Inflammatory macrophage (primary cell): ENCODE measurements at regions not wholly inside any gene's neighbourhood (a gene's known extent, or its start where the extent isn't known, plus 50 kb on each side); places are given as distances from the start of the nearest gene placed in this dataset.
"Not testable (repeated sequence)": the region's sequence is repeated elsewhere in the genome, so short reads cannot be mapped to it uniquely, and the experiment has no call there.

ENCODE experiments used
- DNase-seq, 2 donors: peaks; one replicate each; pipeline ENCODE4 v3.0.0-alpha.2; 2020 to 2022

DNA sequence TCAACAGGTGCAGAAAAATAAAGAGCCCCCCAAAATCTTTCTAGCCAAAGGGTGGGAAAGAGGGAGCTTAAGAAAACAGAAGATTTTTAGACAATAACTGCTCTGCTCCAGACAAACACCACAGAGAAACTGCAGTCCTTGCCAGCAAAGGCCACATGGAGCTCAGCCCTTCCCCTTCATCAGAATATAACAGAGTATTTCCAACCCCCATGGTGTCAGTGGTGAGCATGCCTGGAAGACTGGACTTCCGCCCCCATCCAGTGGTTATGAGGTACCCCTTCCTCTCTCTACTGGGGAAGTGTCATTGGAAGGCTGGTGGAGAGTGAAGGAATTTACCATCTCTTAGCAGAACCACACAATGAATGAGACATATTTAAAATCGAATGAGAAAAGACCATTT, 1007.3 kb upstream of the CELF2 start:
- no peak for DNase-seq

DNA sequence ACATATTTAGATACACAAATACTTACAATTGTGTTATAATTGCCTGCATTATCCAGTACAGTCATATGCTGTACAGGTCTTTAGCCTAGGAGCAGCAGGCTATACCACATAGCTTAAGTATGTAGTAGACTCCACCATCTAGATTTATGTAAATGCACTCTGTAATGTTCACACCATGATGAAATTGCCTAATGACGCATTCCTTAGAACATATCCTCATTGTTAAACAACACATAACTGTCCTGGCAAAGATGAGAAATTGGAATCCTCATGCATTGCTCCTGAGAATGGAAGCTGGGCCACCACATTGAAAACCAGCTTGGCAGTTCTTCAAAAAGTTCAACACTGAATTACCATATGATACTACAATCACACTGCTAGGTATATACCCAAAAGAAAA, 1002.8 kb upstream of the CELF2 start:
- no peak for DNase-seq

DNA sequence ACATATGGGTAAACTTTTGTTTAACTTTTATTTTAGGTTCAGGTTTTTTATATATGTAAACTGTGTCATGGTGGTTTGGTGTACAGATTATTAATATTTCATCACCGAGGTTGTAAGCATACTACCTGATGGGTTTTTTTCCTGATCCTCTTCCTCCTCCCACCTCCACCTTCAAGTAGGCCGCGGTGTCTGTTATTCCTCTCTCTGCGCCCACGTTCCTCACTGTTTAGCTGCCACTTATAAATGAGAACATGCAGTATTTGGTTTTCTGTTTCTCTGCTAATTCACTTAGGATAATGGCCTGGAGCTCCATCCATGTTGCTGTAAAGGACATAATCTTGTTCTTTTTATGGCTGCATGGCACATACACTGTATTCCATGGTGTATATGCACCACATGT, 1000.0 kb upstream of the CELF2 start:
- DNase-seq, result no peak

DNA sequence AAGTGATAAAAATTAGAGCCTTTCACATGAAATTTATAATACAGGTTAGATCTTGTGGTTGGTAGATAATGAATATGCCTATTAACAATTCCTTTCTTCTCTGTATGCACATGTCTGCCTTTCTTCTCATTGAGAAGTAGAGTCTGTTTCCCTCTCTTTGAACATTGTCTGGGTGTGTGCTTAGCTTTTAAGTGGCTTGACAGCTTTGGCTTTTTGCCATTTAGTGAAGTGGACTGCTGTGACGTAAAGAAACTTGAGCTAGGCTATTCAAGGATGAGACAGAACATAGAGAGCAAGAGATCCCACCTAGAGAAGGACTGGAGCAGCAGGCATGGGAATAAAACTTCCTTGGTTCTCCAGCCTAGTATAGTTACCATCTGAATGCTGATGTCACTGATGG, 996.7 kb upstream of the CELF2 start:
- DNase-seq, result no peak

DNA sequence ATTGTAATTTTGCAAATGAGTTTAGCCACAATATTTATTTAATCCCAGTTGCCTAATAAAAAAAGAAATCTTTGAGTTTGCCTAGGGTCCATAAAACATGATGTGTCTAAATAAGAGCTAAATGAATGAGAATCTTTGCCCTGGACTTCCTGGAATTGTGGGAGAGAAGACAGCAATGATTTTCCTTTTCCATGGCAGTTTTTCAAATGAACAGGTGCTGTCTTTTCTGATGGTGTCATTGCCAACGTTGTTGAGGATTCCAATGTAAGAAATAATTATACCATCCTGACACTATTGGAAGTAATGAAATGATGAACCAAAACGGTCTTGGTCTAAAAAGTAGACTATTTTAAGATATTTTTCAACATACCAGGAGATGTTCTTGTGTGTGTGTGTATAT, 984.7 kb upstream of the CELF2 start:
- no peak for DNase-seq

DNA sequence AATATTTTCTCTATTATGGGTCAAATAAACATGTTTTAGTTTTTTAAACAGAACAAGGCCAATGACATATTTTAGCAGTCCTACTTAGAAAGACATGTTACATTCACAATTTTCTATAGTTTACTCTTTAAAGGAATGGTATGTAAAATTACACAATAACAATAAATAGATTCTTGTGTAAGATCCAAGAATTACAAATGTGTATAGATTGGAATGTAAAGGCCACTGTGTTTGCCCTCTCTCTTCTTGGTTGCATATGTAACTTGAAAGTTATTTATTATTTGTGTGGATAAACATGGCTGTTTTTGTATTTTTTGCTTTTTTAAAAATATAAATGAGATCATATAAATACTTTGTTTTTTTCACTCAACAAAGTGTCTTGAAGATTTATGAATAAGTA, 979.3 kb upstream of the CELF2 start:
- DNase-seq, result no peak

DNA sequence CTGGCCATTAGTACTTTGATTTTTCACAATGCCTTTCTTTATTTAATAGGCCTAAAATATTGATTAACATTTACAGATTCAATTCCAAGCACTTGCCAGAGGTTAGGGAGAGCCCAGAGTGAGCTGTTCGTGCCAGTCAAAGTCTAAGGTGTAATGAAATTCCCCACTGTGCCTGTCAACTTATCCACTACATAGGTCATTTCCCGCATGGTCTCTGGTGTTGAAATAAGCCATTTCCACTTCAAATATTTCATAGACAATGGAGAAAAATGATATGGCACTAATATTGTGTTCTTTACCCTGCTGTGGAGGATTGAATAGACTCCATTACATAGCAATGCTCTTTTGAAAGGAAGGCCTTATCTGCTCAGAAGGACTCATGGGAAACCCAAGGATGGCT, 978.1 kb upstream of the CELF2 start:
- no peak for DNase-seq

DNA sequence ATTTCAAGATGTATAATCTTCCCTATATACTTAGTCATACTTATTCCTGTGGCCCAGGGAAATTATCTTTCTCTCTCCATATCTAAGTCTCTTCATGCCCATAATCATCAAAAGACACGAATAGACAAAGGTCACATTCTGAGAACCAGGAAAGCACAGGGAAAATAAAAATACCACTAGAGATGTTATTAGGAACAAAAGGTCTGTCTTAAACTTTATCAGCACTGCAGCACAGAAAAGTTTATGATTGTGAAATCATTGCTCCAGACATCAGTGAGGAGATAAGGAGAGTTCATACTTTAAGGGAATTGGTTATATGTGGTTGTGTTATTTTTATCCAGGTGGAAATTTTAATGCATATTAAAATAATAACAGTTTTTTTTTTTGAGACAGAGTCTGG, 974.6 kb upstream of the CELF2 start:
- no peak for DNase-seq

DNA sequence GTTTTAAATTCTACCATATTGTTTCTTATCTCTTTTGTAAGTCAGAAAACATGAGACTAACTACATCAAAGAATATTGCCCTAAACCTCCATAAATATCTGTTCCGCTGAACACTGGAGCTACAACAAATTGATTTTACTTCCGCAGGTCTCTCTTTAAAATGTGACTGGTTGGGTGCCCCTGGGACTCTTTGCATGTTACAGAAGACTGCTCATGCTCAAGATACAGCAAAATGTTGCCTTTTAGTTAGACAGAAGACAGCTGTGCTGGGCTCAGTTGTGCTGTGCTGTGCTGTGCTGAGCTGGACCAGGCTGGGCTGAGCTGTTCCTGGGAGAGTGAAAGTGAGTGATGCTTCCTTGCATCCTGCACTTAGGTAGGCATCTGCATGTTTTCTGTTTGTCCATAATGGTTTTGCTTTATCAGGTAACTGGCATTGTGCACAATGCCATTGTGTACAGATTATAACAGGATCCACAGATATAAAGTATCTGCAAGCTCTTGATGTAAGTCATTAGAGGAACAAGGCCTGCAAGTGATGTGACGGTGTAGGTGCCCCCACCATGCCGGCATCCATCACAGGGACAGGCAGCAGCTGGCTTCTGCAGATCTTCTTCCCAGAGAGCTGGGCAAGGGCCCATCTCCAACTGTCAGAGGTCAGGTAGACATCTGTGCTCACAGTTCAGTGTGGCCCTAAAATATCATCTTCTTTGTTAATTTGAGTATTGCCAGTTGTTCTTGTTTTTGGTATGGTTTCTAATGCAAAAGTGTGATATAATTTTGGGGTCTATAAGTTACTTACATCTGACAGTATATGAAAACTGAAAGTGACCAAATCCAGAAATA, 972.5 kb upstream of the CELF2 start:
- DNase-seq, result no peak

DNA sequence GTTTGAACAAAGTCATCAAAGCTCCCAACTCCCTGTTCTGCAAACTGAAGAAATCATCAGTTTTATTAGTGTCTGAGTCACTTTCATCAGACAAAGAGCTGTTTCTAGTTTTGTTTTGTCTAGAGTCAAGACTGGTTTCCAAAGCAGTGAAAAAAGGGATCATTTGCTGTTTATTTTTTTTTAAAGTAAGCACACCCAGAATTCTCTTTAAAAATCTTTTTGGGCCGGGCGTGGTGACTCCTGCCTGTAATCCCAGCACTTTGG, 972.0 kb upstream of the CELF2 start:
- no peak for DNase-seq

DNA sequence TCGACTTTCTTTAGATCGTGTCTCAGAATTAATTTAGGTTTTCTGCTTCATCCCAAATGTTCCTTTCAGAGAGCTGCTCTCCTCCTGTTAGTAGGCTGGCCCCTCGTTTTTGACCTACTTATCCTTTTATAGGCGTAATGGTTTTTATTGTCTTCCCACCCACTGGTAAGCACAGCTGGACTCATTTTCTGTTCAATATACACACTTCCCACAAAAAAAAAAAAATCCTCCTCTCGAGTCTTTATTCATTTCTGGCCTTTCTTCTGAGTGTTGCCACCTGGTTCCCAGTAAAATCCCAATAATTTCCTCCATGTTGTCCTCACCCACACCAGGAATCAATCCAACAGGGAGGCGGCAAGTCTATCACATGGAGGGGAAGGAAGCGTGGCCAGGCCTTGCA, 970.2 kb upstream of the CELF2 start:
- DNase-seq, result no peak

DNA sequence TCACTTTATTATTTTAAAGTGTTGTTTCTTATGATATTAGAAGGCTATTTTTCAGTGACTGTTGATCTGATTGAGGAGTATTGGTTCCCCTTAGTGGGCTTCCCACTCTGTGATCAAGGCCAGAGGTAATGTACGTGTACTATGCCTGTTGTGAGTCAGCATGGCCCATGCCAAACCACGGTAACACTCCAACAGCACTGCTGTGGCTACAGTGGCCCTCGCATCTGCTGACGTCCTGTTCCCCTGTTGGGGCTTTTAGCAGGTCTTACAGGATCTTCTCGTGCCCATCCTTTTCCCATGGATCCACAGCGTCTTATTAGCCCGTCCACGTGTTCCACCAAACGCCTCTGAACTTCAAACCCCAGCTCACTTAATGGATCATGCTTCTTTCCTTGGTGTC, 964.6 kb upstream of the CELF2 start:
- no peak for DNase-seq

DNA sequence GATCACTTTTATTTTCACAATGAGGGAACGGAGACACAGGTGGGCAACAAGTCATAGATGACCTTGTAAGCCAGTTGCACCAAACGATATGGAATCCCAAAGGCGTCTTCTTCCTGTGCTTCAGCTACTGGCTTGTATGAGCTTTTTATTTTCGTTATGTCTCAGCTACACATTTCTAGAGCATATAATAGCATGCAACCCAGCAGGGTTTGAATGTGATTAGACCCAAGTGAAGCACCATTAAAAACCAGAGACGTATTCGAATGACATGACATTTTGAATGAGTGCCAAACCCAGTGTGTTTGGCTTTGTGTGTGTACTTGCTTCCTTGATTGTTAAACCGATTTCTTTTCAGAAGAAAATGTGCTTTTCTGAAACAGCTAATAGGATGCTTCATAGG, 963.2 kb upstream of the CELF2 start:
- no peak for DNase-seq

DNA sequence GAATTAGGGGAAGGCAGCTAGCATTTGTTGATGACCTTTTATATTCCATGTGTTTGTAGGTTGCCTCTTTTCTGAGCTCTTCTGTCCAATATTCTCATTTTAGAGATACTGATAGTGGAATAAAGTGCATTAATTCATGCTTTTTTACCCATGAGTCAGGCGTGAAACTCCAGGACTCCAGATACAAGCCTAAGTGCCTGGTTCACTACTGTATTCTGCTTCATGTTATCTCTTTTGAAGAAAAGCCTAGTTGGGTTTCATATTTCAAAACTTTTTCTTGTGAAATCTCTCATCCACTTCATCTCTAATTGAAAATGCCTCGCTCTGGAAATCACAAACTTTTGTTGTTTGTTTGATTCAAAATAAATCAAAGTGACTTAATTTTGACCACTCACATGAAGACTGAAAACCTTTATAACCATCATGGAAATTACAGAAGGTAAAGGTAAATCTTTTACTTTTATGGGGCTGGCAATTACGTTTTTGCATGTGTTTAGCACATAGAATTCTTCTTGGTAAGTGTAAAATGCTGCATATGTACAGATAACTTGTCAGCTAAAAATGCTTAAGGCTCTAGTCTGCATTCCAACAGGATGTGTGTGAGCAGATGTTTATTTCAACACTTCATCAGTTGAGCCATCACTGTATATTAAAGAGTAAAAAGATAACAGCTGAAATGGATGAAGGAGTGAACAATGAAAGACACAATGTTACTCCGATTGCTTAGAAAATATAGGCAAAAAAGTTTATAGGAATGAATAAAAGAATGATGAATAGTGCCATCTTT, 961.8 kb upstream of the CELF2 start:
- no peak for DNase-seq

DNA sequence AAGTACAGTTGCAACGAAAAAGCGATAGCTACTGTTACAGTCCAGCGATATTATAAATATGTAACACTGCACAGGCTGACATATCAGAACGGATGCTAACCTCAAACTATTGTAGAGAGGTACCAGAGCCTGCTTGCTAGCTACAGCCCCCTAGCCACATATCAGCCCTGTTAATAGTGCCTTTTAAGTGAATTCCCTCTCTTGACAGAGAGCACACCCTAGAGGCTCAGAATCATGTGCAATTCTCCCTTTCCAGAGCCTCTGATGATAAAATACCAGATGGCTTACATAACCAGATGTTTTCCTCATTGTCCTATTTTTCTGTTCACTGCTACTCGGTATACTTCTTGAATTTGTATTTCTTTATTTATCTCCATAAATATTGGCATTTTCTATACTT, 960.7 kb upstream of the CELF2 start:
- no peak for DNase-seq

DNA sequence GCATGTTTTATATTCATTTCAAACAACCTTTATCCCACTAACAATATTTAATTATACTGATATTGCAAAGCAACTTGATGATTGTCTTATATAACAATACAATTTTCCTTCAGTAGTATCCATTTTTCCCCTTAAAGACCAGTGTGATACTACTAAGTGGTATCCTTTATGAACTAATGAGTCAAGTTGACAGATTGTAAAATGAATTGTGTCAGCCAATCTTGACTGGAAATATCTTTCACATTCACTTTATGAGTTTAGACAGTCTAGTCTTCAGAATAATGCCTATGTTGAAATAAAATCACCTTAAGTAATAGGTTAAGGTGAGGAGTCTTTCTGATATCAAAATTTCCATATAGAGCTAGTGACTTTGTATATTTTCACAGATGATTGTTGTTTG, 950.0 kb upstream of the CELF2 start:
- DNase-seq, result no peak

DNA sequence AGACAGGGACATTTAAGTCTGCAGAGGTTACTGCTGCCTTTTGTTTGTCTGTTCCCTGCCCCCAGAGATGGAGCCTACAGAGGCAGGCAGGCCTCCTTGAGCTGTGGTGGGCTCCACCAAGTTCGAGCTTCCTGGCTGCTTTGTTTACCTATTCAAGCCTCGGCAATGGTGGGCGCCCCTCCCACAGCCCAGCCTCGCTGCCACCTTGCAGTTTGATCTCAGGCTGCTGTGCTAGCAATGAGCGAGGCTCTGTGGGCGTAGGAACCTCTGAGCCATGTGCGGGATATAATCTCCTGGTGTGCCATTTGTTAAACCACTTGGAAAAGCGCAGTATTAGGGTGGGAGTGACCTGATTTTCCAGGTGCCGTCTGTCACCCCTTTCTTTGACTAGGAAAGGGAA, 942.8 kb upstream of the CELF2 start:
- DNase-seq, result not testable (repeated sequence)

DNA sequence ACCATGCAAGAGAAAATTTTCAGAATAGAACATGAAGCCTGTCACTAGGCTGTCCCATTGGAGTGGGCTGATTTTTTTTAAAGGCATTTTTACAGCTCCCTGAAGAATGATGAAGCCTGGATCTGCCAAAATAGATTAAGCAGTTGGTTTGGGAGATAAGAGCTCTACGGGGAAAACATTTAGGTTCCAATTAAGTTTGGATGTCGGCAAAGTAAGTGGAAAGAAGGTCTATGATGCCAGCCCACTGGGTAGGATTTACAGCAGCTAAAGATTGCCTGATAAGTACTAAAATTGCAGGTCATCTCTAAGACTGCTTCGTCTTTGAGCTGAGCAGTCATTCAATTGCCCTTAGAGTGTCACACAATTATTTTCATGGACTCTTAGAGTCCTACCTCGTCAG, 939.2 kb upstream of the CELF2 start:
- no peak for DNase-seq

DNA sequence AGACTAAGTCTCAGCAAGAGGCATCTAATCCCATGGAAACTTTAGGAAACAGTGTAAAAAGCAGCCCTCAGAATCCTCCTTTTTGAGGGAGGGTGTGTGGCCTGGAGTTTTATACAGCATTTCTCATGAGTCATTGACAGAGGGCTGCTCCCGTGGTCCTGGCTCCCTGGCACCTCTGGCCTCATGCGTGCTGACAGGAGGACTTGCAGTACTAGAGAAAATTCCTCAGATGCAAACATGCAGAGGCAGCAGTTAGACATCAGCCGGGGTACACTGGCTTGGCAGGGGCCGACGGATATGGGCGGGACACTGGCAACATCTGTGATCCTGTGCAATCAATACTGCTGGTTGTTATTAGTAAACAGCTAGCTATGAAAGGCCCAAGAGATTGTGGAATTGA, 925.1 kb upstream of the CELF2 start:
- no peak for DNase-seq

DNA sequence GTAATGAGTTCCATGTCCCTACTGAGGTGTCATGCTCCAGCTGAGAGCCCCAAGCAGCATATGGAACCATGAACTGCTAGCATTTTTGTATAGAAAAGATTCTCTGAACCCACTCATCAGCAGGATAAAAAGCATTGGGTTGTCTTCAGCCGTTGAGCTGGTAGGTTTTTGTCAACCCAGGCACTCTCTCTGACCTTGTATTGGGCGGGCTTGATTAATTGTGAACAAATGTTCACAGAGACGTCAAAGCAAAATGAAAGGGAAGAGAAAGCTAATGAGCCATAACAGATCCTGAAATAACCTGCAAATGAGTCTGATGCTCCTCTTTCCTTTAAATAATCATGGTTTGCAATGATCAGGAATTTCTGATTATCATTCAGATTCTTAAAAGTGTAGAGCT, 924.7 kb upstream of the CELF2 start:
- no peak for DNase-seq

DNA sequence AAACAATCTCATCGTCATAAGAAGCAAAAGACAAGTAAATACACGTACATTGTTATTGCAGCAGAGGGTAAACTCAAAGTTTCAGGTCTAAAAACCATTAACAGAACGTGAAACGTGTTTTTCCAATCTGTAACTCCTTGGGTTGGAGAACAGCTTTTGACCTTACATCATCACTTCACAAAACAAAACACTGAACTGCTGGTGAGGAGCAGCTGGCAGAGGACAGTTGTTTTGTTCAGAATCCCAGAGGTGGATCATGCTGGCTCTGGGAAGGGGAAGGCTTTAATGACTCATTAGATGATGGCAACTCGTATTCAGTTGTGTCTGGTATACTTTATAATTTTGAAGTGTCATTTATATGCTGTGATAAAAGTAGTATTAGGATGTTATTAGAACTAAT, 923.0 kb upstream of the CELF2 start:
- DNase-seq, result no peak

DNA sequence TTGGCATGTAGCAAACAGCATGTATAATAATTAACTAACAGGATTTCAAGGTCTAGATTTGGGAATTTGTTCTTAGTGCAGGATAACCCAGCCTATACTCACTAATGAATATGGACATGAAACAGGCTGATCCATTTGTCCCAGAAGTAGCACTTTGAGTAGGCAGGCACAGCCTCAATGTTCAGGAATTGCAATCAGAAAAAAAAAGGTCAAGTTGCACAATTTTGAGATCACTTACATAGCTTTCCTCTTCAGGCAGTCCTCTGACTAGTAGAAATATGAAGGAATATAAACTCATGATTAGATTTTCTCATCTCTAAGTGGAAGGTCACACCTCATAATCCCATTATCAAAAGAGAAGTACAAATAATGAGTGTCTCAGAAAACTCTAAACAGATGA, 921.4 kb upstream of the CELF2 start:
- no peak for DNase-seq

DNA sequence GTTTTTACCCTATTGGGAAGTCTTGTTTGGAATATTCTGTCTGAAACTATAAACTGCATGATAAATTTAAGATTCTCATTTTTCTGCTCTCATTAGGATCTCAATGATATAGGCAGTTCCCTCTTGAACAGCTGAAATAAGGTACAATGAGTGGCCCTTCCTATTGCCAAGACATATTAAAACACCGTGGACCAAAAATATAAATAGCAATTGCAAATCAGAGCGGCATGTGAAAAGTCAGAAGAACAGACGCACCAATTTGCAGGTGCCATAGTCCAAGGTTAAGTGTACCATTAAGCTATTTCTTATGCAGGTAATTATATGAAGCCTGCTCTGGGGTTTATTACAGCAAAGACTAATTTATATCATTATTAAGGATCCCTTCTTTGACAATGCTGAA, 920.8 kb upstream of the CELF2 start:
- DNase-seq, result no peak

DNA sequence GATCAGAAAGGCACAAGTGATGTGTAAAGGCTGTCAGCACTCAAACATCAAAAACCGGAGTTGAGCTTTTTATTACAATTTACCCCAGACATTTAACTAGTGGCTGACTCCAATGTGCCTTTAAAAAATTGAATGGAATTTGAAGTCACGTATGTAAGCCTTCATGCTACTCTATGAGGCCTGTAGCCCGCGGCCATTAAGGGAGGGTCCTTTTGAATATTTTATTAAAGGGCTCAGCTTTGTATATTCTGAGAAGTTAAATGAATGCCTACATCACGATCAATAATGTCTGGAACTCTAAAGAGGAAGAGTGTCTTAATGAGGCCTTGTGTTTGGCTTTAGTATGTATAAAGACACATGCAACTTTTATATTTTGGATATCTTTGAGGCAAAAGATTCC, 916.6 kb upstream of the CELF2 start:
- DNase-seq, result no peak
